ENCODE measurements at regions not wholly inside any gene's neighbourhood (a gene's known extent, or its start where the extent isn't known, plus 50 kb on each side); places are given as distances from the start of the nearest gene placed in this dataset.

- TF ChIP-seq ZNF318 (CRISPR knock-in tag; IDR thresholded peaks at IDR 0.05) (no peak), NFATC3 (CRISPR knock-in tag; IDR thresholded peaks at IDR 0.05) (no peak), ATF7-NPFF (CRISPR knock-in tag; IDR thresholded peaks at IDR 0.05; ENCODE audit: low read depth) (no peak), ADNP (CRISPR knock-in tag; IDR thresholded peaks at IDR 0.05) (no peak)
These were observed 297.6 kb upstream of the INTU start (continued) for GRCh38 chr4:127335073-127335620.

GRCh38 chr4:127335732-127336131 lies 297.0 kb upstream of the INTU start:
- no peak for ATAC-seq
- in situ Hi-C loops (cut with HindIII; ENCODE audit: extremely low pct_ligation_motif_present, low pct_unique_long_range_greater_than_20kb) (no loop called here), intact Hi-C loops (cut with micrococcal nuclease; ENCODE audit: unreplicated experiment) (no loop called here)
- no peak overlapping the region for H3K27ac ChIP-seq (ENCODE audit: extremely low read length, insufficient read depth, low read length)
- H3K4me1 ChIP-seq (ENCODE audit: insufficient read depth, low read length): no peaks in the 10 kb centered on the region
- FAIRE-seq: no peak
- CTCF ChIA-PET (ENCODE audit: low intra/inter-chr PET ratio, low total read pairs): no interaction called here
- DNase-seq (ENCODE audit: low spot score): no peak
- no peaks in the 10 kb centered on the region for H3K27me3 ChIP-seq (ENCODE audit: control insufficient read depth in 1 of 2, insufficient read depth in 2 of 2, low read length in 2 of 2)
- no peak overlapping the region for H3K9ac ChIP-seq (ENCODE audit: insufficient read depth, low read depth, low read length)
- WGBS (ENCODE audit: low lambda C conversion rate): 3% methylated on average over 1 of the region's 1 CpG
- H2AFZ ChIP-seq (ENCODE audit: low read length): no peak overlapping the region
- BruUV-seq (replicated peaks): no TSS peak
- H3K9me3 ChIP-seq (ENCODE audit: low read length): peaks cover 4% of the 10 kb centered on the region; the same call in 1 of the 2 replicates
- no peak overlapping the region for H3K4me3 ChIP-seq (replicated peaks in 1 of 3; ENCODE audit: insufficient read depth in 1 of 3, low read depth in 2 of 3, low read length in 3 of 3)
- no peaks in the 10 kb centered on the region for H3K36me3 ChIP-seq (replicated peaks in 1 of 2; ENCODE audit: control insufficient read depth in 1 of 2, insufficient read depth in 2 of 2, low read length in 2 of 2)
- H3K79me2 ChIP-seq (ENCODE audit: insufficient read depth, low read length): no peaks in the 10 kb centered on the region
- no peak overlapping the region for H3K4me2 ChIP-seq (ENCODE audit: low read depth, low read length)
- H4K20me1 ChIP-seq (ENCODE audit: insufficient read depth, low read length): no peaks in the 10 kb centered on the region
- POLR2A ChIA-PET: no interaction called here
- TF ChIP-seq RFXANK (CRISPR knock-in tag; IDR thresholded peaks at IDR 0.05): no peak
- no peak for TF ChIP-seq ZSCAN25 (CRISPR knock-in tag; IDR thresholded peaks at IDR 0.05)
- TF ChIP-seq, protein P1, sequence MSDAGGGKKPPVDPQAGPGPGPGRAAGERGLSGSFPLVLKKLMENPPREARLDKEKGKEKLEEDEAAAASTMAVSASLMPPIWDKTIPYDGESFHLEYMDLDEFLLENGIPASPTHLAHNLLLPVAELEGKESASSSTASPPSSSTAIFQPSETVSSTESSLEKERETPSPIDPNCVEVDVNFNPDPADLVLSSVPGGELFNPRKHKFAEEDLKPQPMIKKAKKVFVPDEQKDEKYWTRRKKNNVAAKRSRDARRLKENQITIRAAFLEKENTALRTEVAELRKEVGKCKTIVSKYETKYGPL (CRISPR knock-in tag; IDR thresholded peaks at IDR 0.05): no peak
- no peak for TF ChIP-seq ZNF44 (CRISPR knock-in tag; IDR thresholded peaks at IDR 0.05)
- no peak for TF ChIP-seq BRF2 (CRISPR knock-in tag; IDR thresholded peaks at IDR 0.05)
- no peak for TF ChIP-seq ZNF75D (CRISPR knock-in tag; IDR thresholded peaks at IDR 0.05; ENCODE audit: borderline replicate concordance)
- TF ChIP-seq, protein P2, sequence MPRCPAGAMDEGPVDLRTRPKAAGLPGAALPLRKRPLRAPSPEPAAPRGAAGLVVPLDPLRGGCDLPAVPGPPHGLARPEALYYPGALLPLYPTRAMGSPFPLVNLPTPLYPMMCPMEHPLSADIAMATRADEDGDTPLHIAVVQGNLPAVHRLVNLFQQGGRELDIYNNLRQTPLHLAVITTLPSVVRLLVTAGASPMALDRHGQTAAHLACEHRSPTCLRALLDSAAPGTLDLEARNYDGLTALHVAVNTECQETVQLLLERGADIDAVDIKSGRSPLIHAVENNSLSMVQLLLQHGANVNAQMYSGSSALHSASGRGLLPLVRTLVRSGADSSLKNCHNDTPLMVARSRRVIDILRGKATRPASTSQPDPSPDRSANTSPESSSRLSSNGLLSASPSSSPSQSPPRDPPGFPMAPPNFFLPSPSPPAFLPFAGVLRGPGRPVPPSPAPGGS (CRISPR knock-in tag; IDR thresholded peaks at IDR 0.05): no peak
- no peak for TF ChIP-seq ZNF879 (CRISPR knock-in tag; IDR thresholded peaks at IDR 0.05)
- TF ChIP-seq PHB2 (IDR thresholded peaks at IDR 0.05; ENCODE audit: partially characterized antibody): no peak
- TF ChIP-seq ZNF766 (CRISPR knock-in tag; IDR thresholded peaks at IDR 0.05; ENCODE audit: borderline replicate concordance): no peak
